Tibial nerve (tissue), 4 donors: ENCODE measurements at regions not wholly inside any gene's neighbourhood (a gene's known extent, or its start where the extent isn't known, plus 50 kb on each side); places are given as distances from the start of the nearest gene placed in this dataset.

Source experiments
- DNase-seq, 2 donors: peaks; one replicate each; pipeline ENCODE4 v3.0.0-alpha.2; 2019; ENCODE audit warnings: low spot score in 2 of 2
- H3K27ac ChIP-seq, 4 donors: fragments of 200-600 bp; sonication (generic) in 3 of 4; one replicate each; pipeline ENCODE4 v1.5.1; 2017 to 2019; ENCODE audit warnings: mild to moderate bottlenecking in 1 of 4
- H3K27me3 ChIP-seq, 2 donors: fragments of 200-600 bp; sonication (generic) in 1 of 2; one replicate each; pipeline versions ENCODE4 v1.5.1 to v1.6.0; 2017 to 2019
- H3K36me3 ChIP-seq, 3 donors: fragments of 200-600 bp; sonication (generic); one replicate each; pipeline ENCODE4 v1.5.1; 2018 to 2019
- H3K4me1 ChIP-seq, 4 donors: fragments of 200-600 bp; sonication (generic) in 3 of 4; one replicate each; pipeline ENCODE4 v1.5.1; 2017 to 2019
- H3K4me3 ChIP-seq, 4 donors: fragments of 200-600 bp; sonication (generic) in 3 of 4; one replicate each; pipeline ENCODE4 v1.5.1; 2017 to 2019; ENCODE audit warnings: mild to moderate bottlenecking in 1 of 4, moderate library complexity in 1 of 4
- H3K9me3 ChIP-seq, 4 donors: fragments of 200-600 bp; sonication (generic) in 3 of 4; one replicate each; pipeline ENCODE4 v1.5.1; 2017 to 2019
- EP300 ChIP-seq, 2 donors: sonication (generic); formaldehyde crosslinking; IDR thresholded peaks; one replicate each; pipeline ENCODE4 v1.6.1; 2017; ENCODE audit warnings: antibody characterized with exemption in 2 of 2, mild to moderate bottlenecking in 1 of 2
- POLR2A ChIP-seq, 2 donors: fragments of 450-650 bp; IDR thresholded peaks; one replicate each; pipeline ENCODE4 v1.6.1; 2017; ENCODE audit warnings: antibody characterized with exemption in 2 of 2, mild to moderate bottlenecking in 2 of 2, moderate library complexity in 2 of 2
- WGBS, 2 donors: methylation state at CpG; one replicate each; pipeline ENCODE4 v1.1.5; 2018; 5-methylcytosine and 5-hydroxymethylcytosine counted together
- TF ChIP-seq, protein P1 (sequence below), 5 experiments: fragments of 200-600 bp in 3 of 5; fragments of 450-650 bp in 2 of 5; sonication (generic) in 3 of 5; IDR thresholded peaks; one replicate each; pipeline ENCODE4 v1.5.1; 2016 to 2019; ENCODE audit warnings: antibody characterized with exemption in 5 of 5, mild to moderate bottlenecking in 3 of 5, moderate library complexity in 2 of 5

DNA sequence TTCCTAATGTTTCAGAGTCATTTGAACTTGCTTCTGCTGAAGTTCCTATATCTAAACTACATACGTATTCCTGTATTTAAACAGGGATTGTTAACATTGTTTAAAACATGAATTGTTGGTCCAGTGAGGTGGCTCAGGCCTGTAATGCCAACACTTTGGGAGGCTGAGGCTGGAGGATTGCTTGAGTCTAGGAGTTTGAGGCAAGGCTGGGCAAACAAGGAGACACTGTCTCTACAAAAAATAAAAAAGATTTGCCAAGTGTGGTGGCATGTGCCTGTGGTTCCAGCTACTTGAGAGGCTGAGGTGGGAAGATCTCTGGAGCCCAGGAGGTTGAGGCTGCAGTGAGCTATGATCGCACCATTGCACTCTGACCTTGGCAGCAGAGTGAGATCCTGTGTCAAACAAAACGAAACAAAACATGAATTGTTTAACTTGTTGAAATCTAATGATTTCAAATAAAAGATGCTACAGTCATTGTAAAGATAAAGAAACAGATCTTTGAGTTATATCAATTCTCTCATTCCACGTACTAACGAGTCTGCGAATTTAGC is 809.4 kb downstream of the TYW1 start:
- no peak for DNase-seq

DNA sequence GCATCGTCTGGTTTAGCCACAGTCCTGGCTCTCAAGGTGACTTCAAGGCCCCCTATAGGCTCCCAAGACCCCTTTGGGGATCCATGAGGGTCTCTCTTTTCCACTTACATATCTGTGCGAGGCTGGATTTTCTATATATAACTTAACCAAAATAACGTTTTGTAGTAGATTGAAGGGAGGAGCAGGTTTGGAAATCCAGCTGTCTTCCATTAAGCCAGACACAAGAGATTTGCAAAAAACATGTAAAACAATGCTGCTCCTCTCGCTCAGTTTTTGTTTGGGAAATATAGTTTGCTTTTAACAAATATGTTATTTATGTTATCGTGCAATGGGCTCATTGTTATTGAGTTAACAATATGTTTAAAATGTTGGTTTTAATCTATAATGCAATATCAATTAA is 811.2 kb downstream of the TYW1 start:
- no peak for DNase-seq
- Histone ChIP-seq H3K27ac (no peak overlapping the region), H3K36me3 (no peaks in the 10 kb centered on the region), H3K4me1 (no peaks in the 10 kb centered on the region), H3K27me3 (no peaks in the 10 kb centered on the region), H3K4me3 (no peak overlapping the region), H3K9me3 (no peaks in the 10 kb centered on the region)
- TF ChIP-seq EP300 (IDR thresholded peaks at IDR 0.05) = no peak
- TF ChIP-seq, protein P1, sequence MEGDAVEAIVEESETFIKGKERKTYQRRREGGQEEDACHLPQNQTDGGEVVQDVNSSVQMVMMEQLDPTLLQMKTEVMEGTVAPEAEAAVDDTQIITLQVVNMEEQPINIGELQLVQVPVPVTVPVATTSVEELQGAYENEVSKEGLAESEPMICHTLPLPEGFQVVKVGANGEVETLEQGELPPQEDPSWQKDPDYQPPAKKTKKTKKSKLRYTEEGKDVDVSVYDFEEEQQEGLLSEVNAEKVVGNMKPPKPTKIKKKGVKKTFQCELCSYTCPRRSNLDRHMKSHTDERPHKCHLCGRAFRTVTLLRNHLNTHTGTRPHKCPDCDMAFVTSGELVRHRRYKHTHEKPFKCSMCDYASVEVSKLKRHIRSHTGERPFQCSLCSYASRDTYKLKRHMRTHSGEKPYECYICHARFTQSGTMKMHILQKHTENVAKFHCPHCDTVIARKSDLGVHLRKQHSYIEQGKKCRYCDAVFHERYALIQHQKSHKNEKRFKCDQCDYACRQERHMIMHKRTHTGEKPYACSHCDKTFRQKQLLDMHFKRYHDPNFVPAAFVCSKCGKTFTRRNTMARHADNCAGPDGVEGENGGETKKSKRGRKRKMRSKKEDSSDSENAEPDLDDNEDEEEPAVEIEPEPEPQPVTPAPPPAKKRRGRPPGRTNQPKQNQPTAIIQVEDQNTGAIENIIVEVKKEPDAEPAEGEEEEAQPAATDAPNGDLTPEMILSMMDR (IDR thresholded peaks at IDR 0.05) = no peak
- no peak for TF ChIP-seq POLR2A (IDR thresholded peaks at IDR 0.05)
- WGBS, 2 donors = 59 to 67% methylated on average over 5 of the region's 5 CpGs

More for the DNA sequence above, 809.4 kb downstream of the TYW1 start:
- no peaks in the 10 kb centered on the region for H3K4me1 ChIP-seq
- H3K4me3 ChIP-seq = no peak overlapping the region
- H3K27me3 ChIP-seq = no peaks in the 10 kb centered on the region
- H3K9me3 ChIP-seq = no peaks in the 10 kb centered on the region
- 64 to 76% methylated on average over 6 of the region's 6 CpGs for WGBS, 2 donors
- H3K36me3 ChIP-seq = no peaks in the 10 kb centered on the region
- no peak for TF ChIP-seq POLR2A (IDR thresholded peaks at IDR 0.05)
- TF ChIP-seq, protein P1 (IDR thresholded peaks at IDR 0.05) = no peak
- no peak for TF ChIP-seq EP300 (IDR thresholded peaks at IDR 0.05)
- H3K27ac ChIP-seq = no peak overlapping the region

DNA sequence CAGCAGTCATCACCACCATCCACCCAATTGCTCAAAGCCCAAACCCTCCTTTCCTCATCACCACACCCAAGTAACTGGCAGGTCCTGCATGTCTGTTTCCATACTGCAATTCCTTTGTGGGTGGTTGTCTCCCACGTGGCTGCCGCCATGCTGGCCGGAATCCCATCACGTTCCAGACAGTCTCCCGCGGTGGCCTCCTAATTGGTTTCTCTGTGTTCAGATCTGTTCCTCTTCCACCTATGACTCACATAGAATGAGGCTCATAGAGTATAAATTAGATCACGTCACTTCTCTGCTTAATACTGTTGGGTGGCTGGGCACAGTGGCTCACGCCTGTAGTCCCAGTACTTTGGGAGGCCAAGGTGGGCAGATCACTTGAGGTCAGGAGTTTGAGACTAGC is 813.0 kb downstream of the TYW1 start:
- H3K27me3 ChIP-seq = no peaks in the 10 kb centered on the region
- H3K4me1 ChIP-seq = no peaks in the 10 kb centered on the region
- DNase-seq = no peak
- no peaks in the 10 kb centered on the region for H3K36me3 ChIP-seq
- H3K27ac ChIP-seq = no peak overlapping the region
- no peak overlapping the region for H3K4me3 ChIP-seq
- TF ChIP-seq, protein P1 (IDR thresholded peaks at IDR 0.05) = no peak
- TF ChIP-seq POLR2A (IDR thresholded peaks at IDR 0.05) (no peak), EP300 (IDR thresholded peaks at IDR 0.05) (no peak)
- no peaks in the 10 kb centered on the region for H3K9me3 ChIP-seq
- WGBS, 2 donors = 92 to 93% methylated on average over 8 of the region's 8 CpGs

DNA sequence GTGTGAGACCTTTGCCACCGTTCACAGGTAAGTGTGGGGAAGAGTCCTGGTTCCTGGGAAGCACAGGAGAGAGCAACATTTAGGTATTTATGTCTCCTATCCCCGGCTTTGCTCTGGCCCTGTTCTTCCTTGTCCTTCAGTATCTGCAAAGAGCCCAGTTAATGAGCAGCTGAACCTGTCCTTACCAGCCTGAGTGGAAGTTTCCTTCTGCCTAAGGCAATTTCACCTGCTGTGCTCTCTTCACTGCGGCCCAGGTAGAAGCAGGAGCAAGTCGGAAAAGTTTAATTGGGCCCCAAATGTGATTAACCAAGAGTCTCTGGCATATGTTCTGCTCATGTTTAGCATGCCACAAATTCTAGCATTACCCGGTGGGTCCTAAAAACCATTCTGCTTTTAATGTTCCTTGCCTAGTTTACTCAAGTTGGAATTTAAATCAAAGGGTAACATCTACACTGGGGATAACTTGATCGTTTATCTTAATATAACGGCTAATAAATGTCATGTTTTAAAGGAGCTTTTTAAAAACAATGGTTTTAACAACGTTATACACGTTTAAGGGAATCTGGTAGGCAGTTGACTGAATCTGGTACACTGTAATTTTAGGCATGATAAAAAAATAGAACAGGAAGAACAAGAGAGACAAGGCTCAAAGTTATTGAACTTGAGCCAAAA is 817.1 kb downstream of the TYW1 start:
- Histone ChIP-seq H3K4me1 (no peaks in the 10 kb centered on the region), H3K27me3 (no peaks in the 10 kb centered on the region), H3K4me3 (no peak overlapping the region), H3K27ac (no peak overlapping the region), H3K36me3 (no peaks in the 10 kb centered on the region), H3K9me3 (peaks cover 0 to 24% (median 0%) of the 10 kb centered on the region in 4 donors)
- DNase-seq = no peak
- TF ChIP-seq POLR2A (IDR thresholded peaks at IDR 0.05) (no peak), EP300 (IDR thresholded peaks at IDR 0.05) (no peak)
- TF ChIP-seq, protein P1 (IDR thresholded peaks at IDR 0.05) = no peak
- WGBS, 2 donors = 54 to 65% methylated on average over 9 of the region's 9 CpGs

DNA sequence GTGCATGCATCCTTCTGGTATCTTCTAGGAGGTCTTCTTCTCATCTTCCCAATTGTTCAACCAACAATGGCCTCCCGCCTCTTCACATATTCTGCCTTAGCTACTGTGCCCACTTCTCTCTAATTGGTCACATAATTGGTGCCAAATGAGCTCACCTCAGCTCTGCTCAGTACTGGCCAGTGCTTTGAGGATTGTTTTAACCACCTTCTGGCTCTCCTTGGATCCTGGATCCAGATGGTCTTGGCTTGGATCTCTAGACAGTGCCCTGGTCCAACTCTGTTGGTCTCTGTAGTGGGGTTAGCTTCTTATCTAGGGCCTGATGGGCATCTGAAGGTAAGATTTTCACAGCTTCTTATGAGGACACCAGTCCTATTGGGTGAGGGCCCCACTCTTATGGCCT is 820.8 kb downstream of the TYW1 start:
- WGBS, 2 donors = 94% methylated on average over 1 of the region's 1 CpG
- no peaks in the 10 kb centered on the region for H3K27me3 ChIP-seq
- DNase-seq = no peak
- no peak overlapping the region for H3K4me3 ChIP-seq
- peaks cover 0 to 24% (median 0%) of the 10 kb centered on the region in 4 donors for H3K9me3 ChIP-seq
- TF ChIP-seq, protein P1 (IDR thresholded peaks at IDR 0.05) = no peak
- no peak for TF ChIP-seq EP300 (IDR thresholded peaks at IDR 0.05)
- no peaks in the 10 kb centered on the region for H3K4me1 ChIP-seq
- no peaks in the 10 kb centered on the region for H3K36me3 ChIP-seq
- H3K27ac ChIP-seq = no peak overlapping the region
